Gastrocnemius medialis (tissue), 4 donors: ENCODE measurements at regions not wholly inside any gene's neighbourhood (a gene's known extent, or its start where the extent isn't known, plus 50 kb on each side); places are given as distances from the start of the nearest gene placed in this dataset.

Experiments
- ATAC-seq, 2 donors: fragments of 150-250 bp; one replicate each; pipeline ENCODE4 v1.9.1; 2016
- DNase-seq, 2 donors: peaks; one replicate each; pipeline ENCODE4 v3.0.0-alpha.2; 2019
- H3K27ac ChIP-seq, 4 donors: fragments of 200-600 bp; sonication (generic); 1 replicate in 1 of 4; 2 replicates in 3 of 4; pipeline ENCODE4 v1.5.1; 2016 to 2018; ENCODE audit warnings: mild to moderate bottlenecking in 2 of 4, moderate library complexity in 1 of 4
- H3K27me3 ChIP-seq, 3 donors: fragments of 200-600 bp; sonication (generic) in 2 of 3; 1 replicate in 1 of 3; 2 replicates in 2 of 3; pipeline versions ENCODE4 v1.5.1 to v1.6.0; 2016 to 2019; ENCODE audit warnings: mild to moderate bottlenecking in 1 of 3, moderate library complexity in 1 of 3
- H3K36me3 ChIP-seq, 2 donors: fragments of 200-600 bp; sonication (generic) in 1 of 2; one replicate each; pipeline ENCODE4 v1.5.1; 2017 to 2018
- H3K4me1 ChIP-seq, 2 donors: fragments of 200-600 bp; sonication (generic) in 1 of 2; one replicate each; pipeline ENCODE4 v1.5.1; 2016 to 2017; ENCODE audit warnings: mild to moderate bottlenecking in 2 of 2
- H3K4me3 ChIP-seq, 4 donors: fragments of 200-600 bp; sonication (generic) in 3 of 4; 1 replicate in 1 of 4; 2 replicates in 3 of 4; pipeline ENCODE4 v1.5.1; 2016 to 2019; ENCODE audit warnings: mild to moderate bottlenecking in 2 of 4
- H3K9me3 ChIP-seq, 3 donors: fragments of 200-600 bp; sonication (generic) in 2 of 3; 1 replicate in 1 of 3; 2 replicates in 2 of 3; pipeline ENCODE4 v1.5.1; 2016 to 2019
- POLR2A ChIP-seq, 2 donors: fragments of 450-650 bp; IDR thresholded peaks; one replicate each; pipeline ENCODE4 v1.6.1; 2017; ENCODE audit warnings: antibody characterized with exemption in 2 of 2, mild to moderate bottlenecking in 2 of 2, moderate library complexity in 2 of 2
- in situ Hi-C, 4 donors: fragments of 200-750 bp; cut with MboI; loops; one replicate each; pipeline versions ENCODE4 v1.15.0 to v1.8.0; 2017; ENCODE audit warnings: low sequenced_read_pairs in 4 of 4
- intact Hi-C: fragments of 100-400 bp; cut with DNase I; formaldehyde crosslinking; loops from one replicate; pipeline ENCODE4 v1.15.1; 2023; ENCODE audit warnings: low total_unique reads
- TF ChIP-seq, protein P1 (sequence below), 5 experiments: fragments of 450-650 bp in 3 of 5; fragments of 200-600 bp in 2 of 5; sonication (generic) in 2 of 5; IDR thresholded peaks in 4 of 5; conservative IDR thresholded peaks in 1 of 5; 1 replicate in 4 of 5; 2 replicates in 1 of 5; pipeline ENCODE4 v1.5.1; 2016 to 2019; ENCODE audit warnings: antibody characterized with exemption in 5 of 5, mild to moderate bottlenecking in 3 of 5, moderate library complexity in 3 of 5

GRCh38 chr3:135325726-135326235 is 530.7 kb downstream of the EPHB1 start:
- Histone ChIP-seq H3K9me3 (no peaks in the 10 kb centered on the region), H3K4me3 (no peak overlapping the region), H3K27ac (no peak overlapping the region), H3K27me3 (no peaks in the 10 kb centered on the region), H3K36me3 (no peaks in the 10 kb centered on the region), H3K4me1 (no peaks in the 10 kb centered on the region)
- in situ Hi-C loops (no loop called here), intact Hi-C loops (no loop called here)
- ATAC-seq (no peak), DNase-seq (no peak)
- TF ChIP-seq, protein P1, sequence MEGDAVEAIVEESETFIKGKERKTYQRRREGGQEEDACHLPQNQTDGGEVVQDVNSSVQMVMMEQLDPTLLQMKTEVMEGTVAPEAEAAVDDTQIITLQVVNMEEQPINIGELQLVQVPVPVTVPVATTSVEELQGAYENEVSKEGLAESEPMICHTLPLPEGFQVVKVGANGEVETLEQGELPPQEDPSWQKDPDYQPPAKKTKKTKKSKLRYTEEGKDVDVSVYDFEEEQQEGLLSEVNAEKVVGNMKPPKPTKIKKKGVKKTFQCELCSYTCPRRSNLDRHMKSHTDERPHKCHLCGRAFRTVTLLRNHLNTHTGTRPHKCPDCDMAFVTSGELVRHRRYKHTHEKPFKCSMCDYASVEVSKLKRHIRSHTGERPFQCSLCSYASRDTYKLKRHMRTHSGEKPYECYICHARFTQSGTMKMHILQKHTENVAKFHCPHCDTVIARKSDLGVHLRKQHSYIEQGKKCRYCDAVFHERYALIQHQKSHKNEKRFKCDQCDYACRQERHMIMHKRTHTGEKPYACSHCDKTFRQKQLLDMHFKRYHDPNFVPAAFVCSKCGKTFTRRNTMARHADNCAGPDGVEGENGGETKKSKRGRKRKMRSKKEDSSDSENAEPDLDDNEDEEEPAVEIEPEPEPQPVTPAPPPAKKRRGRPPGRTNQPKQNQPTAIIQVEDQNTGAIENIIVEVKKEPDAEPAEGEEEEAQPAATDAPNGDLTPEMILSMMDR (IDR thresholded peaks at IDR 0.05 in 4 of 5, conservative IDR thresholded peaks at IDR 0.05 in 1 of 5): no peak
- TF ChIP-seq POLR2A (IDR thresholded peaks at IDR 0.05): no peak

GRCh38 chr3:135326851-135327250 is 531.8 kb downstream of the EPHB1 start:
- DNase-seq: no peak
- H3K4me3 ChIP-seq: no peak overlapping the region
- TF ChIP-seq, protein P1 (IDR thresholded peaks at IDR 0.05 in 4 of 5, conservative IDR thresholded peaks at IDR 0.05 in 1 of 5): no peak
- TF ChIP-seq POLR2A (IDR thresholded peaks at IDR 0.05): no peak
- in situ Hi-C loops: no loop called here
- H3K4me1 ChIP-seq: no peaks in the 10 kb centered on the region
- no peaks in the 10 kb centered on the region for H3K9me3 ChIP-seq
- H3K36me3 ChIP-seq: no peaks in the 10 kb centered on the region
- ATAC-seq: no peak
- H3K27me3 ChIP-seq: no peaks in the 10 kb centered on the region
- intact Hi-C loops: no loop called here
- H3K27ac ChIP-seq: no peak overlapping the region

- DNase-seq (no peak), ATAC-seq (no peak)
- TF ChIP-seq, protein P1 (IDR thresholded peaks at IDR 0.05 in 4 of 5, conservative IDR thresholded peaks at IDR 0.05 in 1 of 5): no peak
- TF ChIP-seq POLR2A (IDR thresholded peaks at IDR 0.05): no peak
- no peaks in the 10 kb centered on the region for H3K4me1 ChIP-seq
- H3K27me3 ChIP-seq: no peaks in the 10 kb centered on the region
- no peaks in the 10 kb centered on the region for H3K9me3 ChIP-seq
- H3K4me3 ChIP-seq: no peak overlapping the region
- in situ Hi-C loops (no loop called here), intact Hi-C loops (no loop called here)
- no peaks in the 10 kb centered on the region for H3K36me3 ChIP-seq
- no peak overlapping the region for H3K27ac ChIP-seq
Observed at GRCh38 chr3:135328036-135328435, 533.0 kb downstream of the EPHB1 start.

GRCh38 chr3:135329479-135329878 is 534.4 kb downstream of the EPHB1 start:
- Histone ChIP-seq H3K4me1 (no peaks in the 10 kb centered on the region), H3K27ac (no peak overlapping the region), H3K4me3 (no peak overlapping the region), H3K9me3 (no peaks in the 10 kb centered on the region), H3K36me3 (no peaks in the 10 kb centered on the region), H3K27me3 (no peaks in the 10 kb centered on the region)
- in situ Hi-C loops (no loop called here), intact Hi-C loops (no loop called here)
- no peak for DNase-seq
- TF ChIP-seq, protein P1 (IDR thresholded peaks at IDR 0.05 in 4 of 5, conservative IDR thresholded peaks at IDR 0.05 in 1 of 5): no peak
- TF ChIP-seq POLR2A (IDR thresholded peaks at IDR 0.05): no peak
- ATAC-seq: no peak

DNA sequence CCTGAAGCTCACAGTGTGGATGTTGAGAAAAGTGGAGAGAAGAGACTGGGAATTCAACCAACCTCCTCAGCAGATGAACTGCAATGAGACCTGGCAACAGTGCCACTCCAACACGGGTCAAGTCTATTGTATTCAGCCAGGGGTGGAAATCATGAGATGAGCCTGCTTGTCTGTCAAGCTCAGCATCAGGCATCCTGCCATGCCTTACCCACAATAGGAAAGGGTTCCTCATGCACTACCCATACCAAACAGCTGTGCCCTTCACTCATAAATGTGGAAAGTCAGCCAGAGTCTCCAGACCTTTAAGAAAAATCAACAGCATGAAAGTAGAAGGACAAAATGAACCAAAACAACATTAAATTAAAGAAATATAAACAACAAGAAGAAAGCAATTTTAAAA is 542.1 kb downstream of the EPHB1 start:
- ATAC-seq (peak; percentile 80 to 100), DNase-seq (peak; percentile 17 to 82)
- TF ChIP-seq, protein P1 (IDR thresholded peaks at IDR 0.05 in 4 of 5, conservative IDR thresholded peaks at IDR 0.05 in 1 of 5): no peak
- TF ChIP-seq POLR2A (IDR thresholded peaks at IDR 0.05): no peak
- Histone ChIP-seq H3K27me3 (no peaks in the 10 kb centered on the region), H3K4me3 (no peak overlapping the region), H3K9me3 (no peaks in the 10 kb centered on the region), H3K4me1 (peaks cover 3 to 9% of the 10 kb centered on the region in 2 donors), H3K36me3 (no peaks in the 10 kb centered on the region), H3K27ac (peak overlapping the region in 1 of 4 donors; percentile 41)
- in situ Hi-C loops (no loop called here), intact Hi-C loops (loop anchor here (10.0 kb wide), 2 partner anchors 58 to 192 kb away; no protein-coding TSS in a partner anchor)
